Neural progenitor cell (in vitro differentiated cells): ENCODE measurements at regions not wholly inside any gene's neighbourhood (a gene's known extent, or its start where the extent isn't known, plus 50 kb on each side); places are given as distances from the start of the nearest gene placed in this dataset.

Experiments used
- EZH2 ChIP-seq: fragments of 200-600 bp; sonication (generic); IDR thresholded peaks from 2 replicates; pipeline ENCODE4 v1.6.1; 2017; ENCODE audit warnings: antibody characterized with exemption, mild to moderate bottlenecking, moderate library complexity
- EZH2phosphoT487 ChIP-seq: fragments of 200-600 bp; sonication (generic); IDR thresholded peaks from 2 replicates; pipeline ENCODE4 v1.6.1; 2017; ENCODE audit warnings: antibody characterized with exemption
- TF ChIP-seq, protein P1 (sequence below): fragments of 200-600 bp; sonication (generic); IDR thresholded peaks from 2 replicates; pipeline ENCODE4 v1.5.1; 2017; ENCODE audit warnings: antibody characterized with exemption, mild to moderate bottlenecking

- TF ChIP-seq, protein P1, sequence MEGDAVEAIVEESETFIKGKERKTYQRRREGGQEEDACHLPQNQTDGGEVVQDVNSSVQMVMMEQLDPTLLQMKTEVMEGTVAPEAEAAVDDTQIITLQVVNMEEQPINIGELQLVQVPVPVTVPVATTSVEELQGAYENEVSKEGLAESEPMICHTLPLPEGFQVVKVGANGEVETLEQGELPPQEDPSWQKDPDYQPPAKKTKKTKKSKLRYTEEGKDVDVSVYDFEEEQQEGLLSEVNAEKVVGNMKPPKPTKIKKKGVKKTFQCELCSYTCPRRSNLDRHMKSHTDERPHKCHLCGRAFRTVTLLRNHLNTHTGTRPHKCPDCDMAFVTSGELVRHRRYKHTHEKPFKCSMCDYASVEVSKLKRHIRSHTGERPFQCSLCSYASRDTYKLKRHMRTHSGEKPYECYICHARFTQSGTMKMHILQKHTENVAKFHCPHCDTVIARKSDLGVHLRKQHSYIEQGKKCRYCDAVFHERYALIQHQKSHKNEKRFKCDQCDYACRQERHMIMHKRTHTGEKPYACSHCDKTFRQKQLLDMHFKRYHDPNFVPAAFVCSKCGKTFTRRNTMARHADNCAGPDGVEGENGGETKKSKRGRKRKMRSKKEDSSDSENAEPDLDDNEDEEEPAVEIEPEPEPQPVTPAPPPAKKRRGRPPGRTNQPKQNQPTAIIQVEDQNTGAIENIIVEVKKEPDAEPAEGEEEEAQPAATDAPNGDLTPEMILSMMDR = no peak
- TF ChIP-seq EZH2 (no peak), EZH2phosphoT487 (no peak)
Observed at GRCh38 chr6:101018157-101018556, 137.0 kb upstream of the ASCC3 start.
